ENCODE measurements at regions not wholly inside any gene's neighbourhood (a gene's known extent, or its start where the extent isn't known, plus 50 kb on each side); places are given as distances from the start of the nearest gene placed in this dataset.
"Not testable (repeated sequence)": the region's sequence is repeated elsewhere in the genome, so short reads cannot be mapped to it uniquely, and the experiment has no call there.

- DNase-seq: no peak
Measured at GRCh38 chr6:2611092-2611491, 139.6 kb downstream of the MYLK4 start.

DNA sequence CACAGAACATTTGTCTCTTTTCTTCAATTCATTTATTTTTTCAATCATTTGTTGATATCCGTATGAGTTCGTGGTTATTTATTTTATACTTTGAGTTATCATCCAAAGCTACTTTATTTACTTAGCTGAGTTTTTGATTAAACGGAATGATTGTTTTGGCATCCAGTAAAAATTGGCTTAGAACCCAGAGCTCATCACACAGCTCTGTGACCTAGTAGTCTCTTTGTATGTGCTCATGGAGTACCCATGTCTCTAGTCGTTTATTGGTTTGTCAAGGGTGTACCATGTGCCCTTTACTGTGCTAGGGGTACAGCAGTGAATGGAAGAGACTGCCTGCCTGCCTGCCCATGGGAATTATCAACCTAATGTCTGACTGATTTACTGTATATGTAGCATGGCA lies 142.2 kb downstream of the MYLK4 start:
- no peak for DNase-seq

- DNase-seq: no peak
Measured at GRCh38 chr6:2600363-2600762, 150.4 kb downstream of the MYLK4 start.

GRCh38 chr6:2599817-2600216 lies 150.9 kb downstream of the MYLK4 start:
- no peak for DNase-seq

- DNase-seq: no peak
Measured at GRCh38 chr6:2598867-2599266, 151.9 kb downstream of the MYLK4 start.

GRCh38 chr6:2597991-2598390 lies 152.7 kb downstream of the MYLK4 start:
- DNase-seq: no peak

- DNase-seq: not testable (repeated sequence)
Measured at GRCh38 chr6:2597457-2597856, 153.3 kb downstream of the MYLK4 start.

DNA sequence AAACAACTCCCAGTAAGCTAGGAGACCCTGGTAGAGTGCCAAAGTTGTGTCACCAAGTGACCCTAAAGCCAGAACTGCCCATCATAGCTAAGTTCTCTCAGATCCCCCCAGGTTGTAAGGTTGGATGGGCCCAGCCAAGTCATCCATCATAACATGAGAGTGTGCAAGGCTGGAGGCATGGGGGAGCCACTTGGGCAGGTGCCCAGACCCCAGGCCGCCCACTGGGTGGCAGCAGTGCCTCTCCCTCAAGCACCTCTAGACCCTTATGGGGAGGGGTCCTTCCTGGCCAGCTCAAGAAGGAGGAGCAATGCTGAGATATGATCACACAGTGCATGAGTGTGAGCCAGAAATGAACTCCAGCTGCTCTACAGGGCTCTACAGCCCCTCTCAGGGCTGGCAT lies 154.5 kb downstream of the MYLK4 start:
- DNase-seq: no peak

- DNase-seq: no peak
Measured at GRCh38 chr6:2594868-2595267, 155.9 kb downstream of the MYLK4 start.

DNA sequence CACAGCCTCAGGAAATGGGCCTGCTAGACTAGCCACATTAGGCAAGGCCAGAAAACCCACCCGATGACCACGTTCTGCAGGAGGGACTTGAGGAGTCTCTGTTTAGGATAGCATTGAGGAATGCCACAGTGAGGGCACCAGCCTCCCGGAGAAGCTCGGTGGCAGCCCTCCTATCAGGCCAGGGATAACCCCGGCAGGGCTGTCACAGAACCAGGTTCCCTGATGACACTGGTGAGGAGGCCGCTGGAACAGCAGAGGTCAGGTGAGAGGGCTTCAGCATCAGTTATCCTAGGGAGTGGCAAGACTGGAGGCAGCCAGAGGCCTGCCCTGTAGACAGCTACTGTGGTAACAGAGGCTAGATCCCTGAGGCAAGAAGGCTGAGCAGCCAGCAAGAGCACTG lies 157.6 kb downstream of the MYLK4 start:
- no peak for DNase-seq

DNA sequence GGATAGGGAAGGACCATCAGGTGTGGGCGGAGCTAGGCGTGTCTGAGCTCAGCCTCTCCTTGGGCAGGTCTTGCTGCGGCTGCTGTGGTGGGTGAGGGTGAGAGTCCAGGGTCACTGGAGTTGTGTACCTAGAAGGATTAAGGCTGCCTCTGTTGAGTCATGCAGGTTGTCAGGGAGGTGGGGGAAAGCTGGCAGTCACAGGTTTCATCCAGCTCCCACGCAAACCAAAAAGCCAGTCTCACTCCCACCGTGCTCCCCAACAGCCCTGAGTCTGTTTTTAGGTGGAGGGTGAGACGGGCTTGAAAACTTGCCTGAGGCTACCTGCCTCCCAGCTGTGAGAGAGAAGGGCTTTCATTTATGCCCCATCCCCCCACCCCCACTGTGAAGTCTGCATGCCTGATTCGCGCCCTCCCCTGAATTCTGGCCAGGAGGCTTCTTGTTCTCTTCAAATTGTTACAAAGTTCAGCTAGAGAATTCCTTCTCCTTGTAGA lies 161.5 kb downstream of the MYLK4 start:
- DNase-seq: no peak

- DNase-seq: no peak
Measured at GRCh38 chr6:2583459-2583858, 167.3 kb downstream of the MYLK4 start.

DNA sequence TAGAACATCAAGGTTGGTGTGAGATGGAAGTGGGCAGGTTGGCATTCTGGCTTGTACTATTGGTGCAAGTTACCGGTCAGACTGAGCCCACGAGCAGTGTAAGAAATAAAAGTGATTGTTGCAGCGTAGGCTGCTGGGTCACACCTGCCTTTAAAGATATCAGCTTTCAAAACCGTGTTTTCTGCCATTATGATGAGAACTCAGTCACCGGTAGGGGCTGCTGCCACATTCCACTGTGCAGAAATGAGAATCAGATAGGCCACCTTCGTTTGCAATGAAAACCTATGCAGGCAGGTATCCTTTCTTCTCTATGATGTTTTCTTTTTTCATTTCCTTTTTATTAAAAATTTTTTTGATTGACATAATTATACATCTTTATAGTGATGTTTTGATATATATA lies 168.5 kb downstream of the MYLK4 start:
- no peak for DNase-seq

DNA sequence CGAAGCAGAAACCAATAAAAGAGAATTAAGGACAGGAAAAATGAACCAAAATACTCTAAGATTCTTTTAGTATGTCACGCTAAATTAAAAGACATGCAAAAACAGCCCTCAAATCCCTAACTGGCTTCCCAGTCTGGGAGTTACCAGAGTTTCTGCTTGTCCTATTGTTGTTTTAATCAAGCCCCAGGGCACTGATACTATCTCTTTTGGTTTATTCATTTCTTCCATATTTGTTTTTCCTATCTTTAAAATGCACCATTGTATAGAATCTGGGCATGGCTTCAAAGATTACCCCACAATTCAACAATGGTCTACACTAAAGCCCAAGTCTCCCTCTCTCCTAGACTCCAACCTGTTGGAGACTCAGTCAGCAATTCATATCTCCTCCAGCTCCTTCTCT lies 169.1 kb downstream of the MYLK4 start:
- no peak for DNase-seq

DNA sequence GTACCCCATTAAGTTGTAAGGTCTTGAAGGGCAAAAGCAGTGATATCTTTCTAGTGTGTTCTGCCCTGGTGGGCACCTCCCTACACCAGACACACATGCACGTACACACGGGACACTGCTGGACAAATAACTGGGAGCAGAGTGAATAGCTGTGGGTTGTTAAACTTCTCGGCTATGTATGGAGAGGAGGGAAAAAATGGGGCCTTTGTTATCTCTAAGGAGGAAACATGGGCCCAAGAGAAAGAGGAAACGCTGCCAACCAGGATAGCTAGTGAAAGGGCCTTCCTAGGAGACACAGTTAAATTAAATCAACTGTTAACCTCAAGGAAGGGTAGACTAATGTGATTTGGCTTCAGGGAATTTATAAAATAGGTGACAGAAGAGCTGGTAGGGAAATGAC lies 169.7 kb downstream of the MYLK4 start:
- DNase-seq: no peak

DNA sequence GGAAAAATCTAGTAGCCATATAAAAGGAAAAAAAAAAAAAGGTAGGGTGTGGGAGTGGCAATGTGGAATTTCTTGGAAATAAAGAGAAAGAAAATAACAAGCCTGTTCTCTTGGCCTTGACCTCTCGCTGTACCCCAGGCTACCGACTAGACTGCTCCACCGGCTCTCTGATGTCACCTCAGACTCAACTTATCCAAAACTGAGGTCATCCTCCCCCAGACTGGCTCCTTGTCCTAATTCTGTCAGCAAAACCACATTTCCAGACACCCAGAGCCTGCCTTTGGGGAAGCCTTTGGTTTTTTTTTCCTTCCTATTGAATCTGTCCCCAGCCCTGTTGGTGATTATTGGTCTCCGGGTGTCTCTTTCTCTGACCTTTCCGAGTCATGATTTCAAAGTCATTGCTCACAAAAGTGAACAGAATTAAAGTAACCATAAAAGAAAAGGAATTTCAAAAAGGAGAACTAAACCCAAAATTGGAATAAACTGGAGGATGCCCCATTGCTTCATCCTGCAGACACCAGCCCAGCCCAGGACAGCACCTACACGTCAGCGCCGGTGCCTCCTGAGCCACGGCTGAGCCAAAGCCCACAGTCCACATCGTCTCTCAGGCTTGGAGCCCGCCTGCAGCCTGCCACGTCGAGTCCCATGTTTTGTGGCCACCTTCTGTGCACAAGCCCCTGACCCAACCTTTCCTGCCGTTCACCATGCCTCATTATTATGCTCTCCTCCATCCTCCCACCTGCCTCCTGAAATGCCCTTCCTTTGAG lies 170.7 kb downstream of the MYLK4 start:
- DNase-seq: no peak

GRCh38 chr6:2579241-2579761 lies 171.4 kb downstream of the MYLK4 start:
- DNase-seq: no peak

- DNase-seq: no peak
Measured at GRCh38 chr6:2578767-2579166, 172.0 kb downstream of the MYLK4 start.

- DNase-seq: no peak
Measured at GRCh38 chr6:2576499-2576898, 174.2 kb downstream of the MYLK4 start.

GRCh38 chr6:2575236-2575635 lies 175.5 kb downstream of the MYLK4 start:
- no peak for DNase-seq

GRCh38 chr6:2569420-2569819 lies 181.3 kb downstream of the MYLK4 start:
- DNase-seq: not testable (repeated sequence)

- no peak for DNase-seq
Measured at GRCh38 chr6:2566048-2566447, 184.7 kb downstream of the MYLK4 start.

DNA sequence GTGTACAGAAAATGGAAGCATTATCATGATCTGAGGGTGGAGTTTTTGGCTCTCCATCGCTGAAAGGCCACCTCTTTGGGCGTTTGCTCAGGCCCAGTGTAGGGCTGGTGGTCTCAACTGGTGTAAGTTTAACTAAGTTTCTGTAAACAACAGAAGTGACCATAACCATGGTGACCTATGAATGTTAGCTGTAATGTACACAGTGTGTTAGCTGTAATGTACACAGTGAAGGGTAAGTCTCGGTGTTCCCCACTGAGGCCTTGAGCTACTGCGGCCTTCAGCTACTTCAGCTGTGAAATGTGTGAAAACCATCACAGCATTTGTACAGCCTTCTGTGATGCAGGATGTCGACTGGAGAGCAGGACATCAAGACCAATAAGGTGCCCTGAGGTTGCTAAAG lies 185.2 kb downstream of the MYLK4 start:
- no peak for DNase-seq

- no peak for DNase-seq
Measured at GRCh38 chr6:2563635-2564034, 187.1 kb downstream of the MYLK4 start.

All from NCI-H1092 (cell line).